ENCODE measurements at regions not wholly inside any gene's neighbourhood (a gene's known extent, or its start where the extent isn't known, plus 50 kb on each side); places are given as distances from the start of the nearest gene placed in this dataset.

- TF ChIP-seq EP300 (IDR thresholded peaks at IDR 0.05; ENCODE audit: borderline replicate concordance in 1 of 2, control insufficient read depth in 1 of 2, low read depth in 2 of 2, low read length in 2 of 2) (no peak), JUNB (IDR thresholded peaks at IDR 0.05) (no peak), POLR2A (IDR thresholded peaks at IDR 0.05; ENCODE audit: low read depth, low read length) (no peak), CUX1 (IDR thresholded peaks at IDR 0.05; ENCODE audit: insufficient replicate concordance, low read depth, low read length) (no peak), CHD1 (IDR thresholded peaks at IDR 0.05; ENCODE audit: low read depth, low read length) (no peak), GABPA (IDR thresholded peaks at IDR 0.05; ENCODE audit: low read depth) (no peak), ZNF24 (IDR thresholded peaks at IDR 0.05) (no peak), SREBF1 (IDR thresholded peaks at IDR 0.05; ENCODE audit: low read length) (no peak), TBL1XR1 (IDR thresholded peaks at IDR 0.05; ENCODE audit: low read depth, low read length) (no peak), REST (IDR thresholded peaks at IDR 0.05; ENCODE audit: low read depth, low read length) (no peak), ZSCAN29 (IDR thresholded peaks at IDR 0.05) (no peak), ATF2 (IDR thresholded peaks at IDR 0.05; ENCODE audit: low read length) (no peak)
Measured at GRCh38 chr5:126093718-126094117, 329.5 kb upstream of the GRAMD2B start.

Data from GM12878 (cell line).